ENCODE measurements at regions not wholly inside any gene's neighbourhood (a gene's known extent, or its start where the extent isn't known, plus 50 kb on each side); places are given as distances from the start of the nearest gene placed in this dataset.

GRCh38 chr18:4641771-4642368, 186.8 kb upstream of the DLGAP1 start:
- no peak for TF ChIP-seq TAF1 (conservative IDR thresholded peaks at IDR 0.05)
- TF ChIP-seq EGR1 (IDR thresholded peaks at IDR 0.05; ENCODE audit: low read depth in 2 of 2) = no peak
- no peak for TF ChIP-seq CTCF (IDR thresholded peaks at IDR 0.05; ENCODE audit: low read depth, low read length, missing input control)
- TF ChIP-seq RXRA (IDR thresholded peaks at IDR 0.05) = no peak
- TF ChIP-seq HNF4G (IDR thresholded peaks at IDR 0.05) = no peak
- no peak for TF ChIP-seq GABPA (IDR thresholded peaks at IDR 0.05 in 1 of 2, conservative IDR thresholded peaks at IDR 0.05 in 1 of 2)
- TF ChIP-seq ZBTB33 (IDR thresholded peaks at IDR 0.05) = no peak
- TF ChIP-seq NR2F2 (IDR thresholded peaks at IDR 0.05) = no peak
- no peak for TF ChIP-seq RAD21 (IDR thresholded peaks at IDR 0.05)
- no peak for TF ChIP-seq FOXA1 (IDR thresholded peaks at IDR 0.05)
- TF ChIP-seq FOXA2 (IDR thresholded peaks at IDR 0.05) = no peak
- 72% methylated on average over 5 of the region's 5 CpGs for WGBS
- Histone ChIP-seq H3K27ac (ENCODE audit: low read depth in 1 of 2, low read length in 2 of 2) (no peak overlapping the region), H3K4me1 (ENCODE audit: control insufficient read depth in 4 of 4, insufficient read depth in 4 of 4, low read length in 3 of 4) (no peaks in the 10 kb centered on the region), H3K9ac (ENCODE audit: low read depth in 1 of 2, low read length in 2 of 2) (no peak overlapping the region), H3K4me3 (ENCODE audit: low read depth in 1 of 3, low read length in 3 of 3) (no peak overlapping the region), H3K36me3 (ENCODE audit: control insufficient read depth in 4 of 4, insufficient read depth in 3 of 4, low read depth in 1 of 4, low read length in 3 of 4) (no peaks in the 10 kb centered on the region), H3K27me3 (ENCODE audit: control insufficient read depth in 4 of 4, insufficient read depth in 4 of 4, low read length in 3 of 4) (peaks cover 0 to 8% (median 0%) of the 10 kb centered on the region in 4 donors), H3K9me3 (ENCODE audit: control insufficient read depth in 4 of 4, low read length in 3 of 4) (no peaks in the 10 kb centered on the region)
- DNase-seq (ENCODE audit: low spot score) = no peak

GRCh38 chr18:4640349-4641012, 185.4 kb upstream of the DLGAP1 start:
- H3K27ac ChIP-seq (ENCODE audit: low read depth in 1 of 2, low read length in 2 of 2) = no peak overlapping the region
- H3K36me3 ChIP-seq (ENCODE audit: control insufficient read depth in 4 of 4, insufficient read depth in 3 of 4, low read depth in 1 of 4, low read length in 3 of 4) = no peaks in the 10 kb centered on the region
- H3K27me3 ChIP-seq (ENCODE audit: control insufficient read depth in 4 of 4, insufficient read depth in 4 of 4, low read length in 3 of 4) = peaks cover 0 to 8% (median 0%) of the 10 kb centered on the region in 4 donors
- WGBS = 78% methylated on average over 3 of the region's 3 CpGs
- TF ChIP-seq EGR1 (IDR thresholded peaks at IDR 0.05; ENCODE audit: low read depth in 2 of 2) = no peak
- TF ChIP-seq ZBTB33 (IDR thresholded peaks at IDR 0.05) = no peak
- H3K4me3 ChIP-seq (ENCODE audit: low read depth in 1 of 3, low read length in 3 of 3) = no peak overlapping the region
- no peaks in the 10 kb centered on the region for H3K4me1 ChIP-seq (ENCODE audit: control insufficient read depth in 4 of 4, insufficient read depth in 4 of 4, low read length in 3 of 4)
- no peaks in the 10 kb centered on the region for H3K9me3 ChIP-seq (ENCODE audit: control insufficient read depth in 4 of 4, low read length in 3 of 4)
- H3K9ac ChIP-seq (ENCODE audit: low read depth in 1 of 2, low read length in 2 of 2) = no peak overlapping the region
- no peak for DNase-seq (ENCODE audit: low spot score)

Data from liver (tissue), 8 donors.